OCI-LY3 (cell line): ENCODE measurements at regions not wholly inside any gene's neighbourhood (a gene's known extent, or its start where the extent isn't known, plus 50 kb on each side); places are given as distances from the start of the nearest gene placed in this dataset.

Source experiments
- EZH2phosphoT487 ChIP-seq: fragments of 200-600 bp; shearing (Covaris generic); IDR thresholded peaks from 2 replicates; pipeline ENCODE4 v1.6.1; 2018; ENCODE audit warnings: antibody characterized with exemption, mixed run types, low read depth
- TF ChIP-seq, protein P1 (sequence below): fragments of 200-600, 300-600 bp; sonication (generic); IDR thresholded peaks from 2 replicates; pipeline ENCODE4 v1.5.1; 2014; ENCODE audit warnings: antibody characterized with exemption, low read length, low read depth

GRCh38 chr3:152622811-152623167 lies 212.1 kb upstream of the P2RY1 start:
- TF ChIP-seq, protein P1, sequence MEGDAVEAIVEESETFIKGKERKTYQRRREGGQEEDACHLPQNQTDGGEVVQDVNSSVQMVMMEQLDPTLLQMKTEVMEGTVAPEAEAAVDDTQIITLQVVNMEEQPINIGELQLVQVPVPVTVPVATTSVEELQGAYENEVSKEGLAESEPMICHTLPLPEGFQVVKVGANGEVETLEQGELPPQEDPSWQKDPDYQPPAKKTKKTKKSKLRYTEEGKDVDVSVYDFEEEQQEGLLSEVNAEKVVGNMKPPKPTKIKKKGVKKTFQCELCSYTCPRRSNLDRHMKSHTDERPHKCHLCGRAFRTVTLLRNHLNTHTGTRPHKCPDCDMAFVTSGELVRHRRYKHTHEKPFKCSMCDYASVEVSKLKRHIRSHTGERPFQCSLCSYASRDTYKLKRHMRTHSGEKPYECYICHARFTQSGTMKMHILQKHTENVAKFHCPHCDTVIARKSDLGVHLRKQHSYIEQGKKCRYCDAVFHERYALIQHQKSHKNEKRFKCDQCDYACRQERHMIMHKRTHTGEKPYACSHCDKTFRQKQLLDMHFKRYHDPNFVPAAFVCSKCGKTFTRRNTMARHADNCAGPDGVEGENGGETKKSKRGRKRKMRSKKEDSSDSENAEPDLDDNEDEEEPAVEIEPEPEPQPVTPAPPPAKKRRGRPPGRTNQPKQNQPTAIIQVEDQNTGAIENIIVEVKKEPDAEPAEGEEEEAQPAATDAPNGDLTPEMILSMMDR: no peak
- TF ChIP-seq EZH2phosphoT487: no peak
